Neural progenitor cell (in vitro differentiated cells): ENCODE measurements at regions not wholly inside any gene's neighbourhood (a gene's known extent, or its start where the extent isn't known, plus 50 kb on each side); places are given as distances from the start of the nearest gene placed in this dataset.

Source experiments
- DNase-seq: peaks from one replicate; pipeline ENCODE4 v3.0.0-alpha.2; 2016; ENCODE audit warnings: low spot score
- H2AFZ ChIP-seq: fragments of 200-600 bp; sonication (generic); replicated peaks from 2 replicates; pipeline ENCODE4 v1.6.1; 2016; ENCODE audit warnings: antibody characterized with exemption
- H3F3A ChIP-seq: fragments of 200-600 bp; sonication (generic); 2 replicates; pipeline ENCODE4 v1.6.1; 2016; ENCODE audit warnings: antibody characterized with exemption, low read depth
- H3K27ac ChIP-seq: fragments of 200-600 bp; sonication (generic); 2 replicates; pipeline ENCODE4 v1.5.1; 2016; ENCODE audit warnings: mild to moderate bottlenecking
- H3K27me3 ChIP-seq: fragments of 200-600 bp; sonication (generic); 2 replicates; pipeline ENCODE4 v1.6.1; 2016; ENCODE audit warnings: mild to moderate bottlenecking, moderate library complexity
- H3K36me3 ChIP-seq: fragments of 200-600 bp; sonication (generic); 2 replicates; pipeline ENCODE4 v1.5.1; 2016
- H3K4me1 ChIP-seq: fragments of 200-600 bp; sonication (generic); 2 replicates; pipeline ENCODE4 v1.6.1; 2016; ENCODE audit warnings: mixed run types
- H3K4me2 ChIP-seq: fragments of 200-600 bp; sonication (generic); 2 replicates; pipeline ENCODE4 v1.6.1; 2016
- H3K4me3 ChIP-seq: fragments of 200-600 bp; sonication (generic); 2 replicates; pipeline ENCODE4 v1.5.1; 2016
- H3K79me2 ChIP-seq: fragments of 200-600 bp; sonication (generic); 2 replicates; pipeline ENCODE4 v1.6.1; 2016; ENCODE audit warnings: low read depth
- H3K9ac ChIP-seq: fragments of 200-600 bp; sonication (generic); 2 replicates; pipeline ENCODE4 v1.6.1; 2016
- H3K9me3 ChIP-seq: fragments of 200-600 bp; sonication (generic); 2 replicates; pipeline ENCODE4 v1.5.1; 2016; ENCODE audit warnings: low read depth
- H4K20me1 ChIP-seq: fragments of 200-600 bp; sonication (generic); 2 replicates; pipeline ENCODE4 v1.6.1; 2016; ENCODE audit warnings: low read depth
- H3K27ac Mint-ChIP-seq: 3 replicates; pipeline ENCODE4 v1.8.0; 2021; ENCODE audit warnings: mixed read lengths
- H3K27me3 Mint-ChIP-seq: 2 replicates; pipeline ENCODE4 v1.8.0; 2022; ENCODE audit warnings: low read depth, mild to moderate bottlenecking, inconsistent platforms, moderate library complexity, mixed read lengths; ENCODE audit not compliant: insufficient read depth
- H3K36me3 Mint-ChIP-seq: 3 replicates; pipeline ENCODE4 v1.8.0; 2021; ENCODE audit warnings: mixed read lengths
- H3K4me1 Mint-ChIP-seq: 3 replicates; pipeline ENCODE4 v1.8.0; 2021; ENCODE audit warnings: mixed read lengths
- H3K4me3 Mint-ChIP-seq: 3 replicates; pipeline ENCODE4 v1.8.0; 2021; ENCODE audit warnings: mild to moderate bottlenecking, moderate library complexity, mixed read lengths
- H3K9me3 Mint-ChIP-seq: 3 replicates; pipeline ENCODE4 v1.8.0; 2020; ENCODE audit warnings: mixed read lengths
- EZH2 ChIP-seq: fragments of 200-600 bp; sonication (generic); IDR thresholded peaks from 2 replicates; pipeline ENCODE4 v1.6.1; 2017; ENCODE audit warnings: antibody characterized with exemption, mild to moderate bottlenecking, moderate library complexity
- EZH2phosphoT487 ChIP-seq: fragments of 200-600 bp; sonication (generic); IDR thresholded peaks from 2 replicates; pipeline ENCODE4 v1.6.1; 2017; ENCODE audit warnings: antibody characterized with exemption
- TF ChIP-seq, protein P1 (sequence below): fragments of 200-600 bp; sonication (generic); IDR thresholded peaks from 2 replicates; pipeline ENCODE4 v1.5.1; 2017; ENCODE audit warnings: antibody characterized with exemption, mild to moderate bottlenecking

DNA sequence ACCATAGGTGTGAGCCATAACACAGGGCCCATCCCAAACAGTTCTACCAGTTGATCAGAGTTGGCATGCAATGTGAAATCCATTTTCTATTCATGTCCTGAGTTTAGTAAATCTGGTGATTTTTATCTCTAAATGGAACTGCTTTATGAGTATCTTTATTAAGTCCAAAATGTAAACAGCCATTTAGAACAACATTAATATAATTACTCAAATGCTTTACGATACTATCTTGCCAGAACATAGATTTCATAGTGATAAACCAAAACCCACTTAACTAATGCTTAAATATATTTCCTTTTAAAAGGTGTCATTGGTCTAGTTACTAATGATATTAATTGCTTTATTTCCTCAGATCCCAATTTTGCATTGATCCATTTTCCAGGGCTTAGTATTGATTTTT is 80.7 kb downstream of the PLCE1 start:
- H2AFZ ChIP-seq, result no peak overlapping the region
- H3K36me3 ChIP-seq, result no peaks in the 10 kb centered on the region
- no peak overlapping the region for H3K27ac Mint-ChIP-seq
- no peaks in the 10 kb centered on the region for H3K27me3 ChIP-seq
- no peak overlapping the region for H3K4me2 ChIP-seq
- H3K36me3 Mint-ChIP-seq, result no peaks in the 10 kb centered on the region
- H3K4me3 ChIP-seq, result no peak overlapping the region
- H3K9me3 Mint-ChIP-seq, result no peaks in the 10 kb centered on the region
- no peaks in the 10 kb centered on the region for H4K20me1 ChIP-seq
- no peaks in the 10 kb centered on the region for H3K9me3 ChIP-seq
- H3K27me3 Mint-ChIP-seq, result no peaks in the 10 kb centered on the region
- H3K4me3 Mint-ChIP-seq, result no peak overlapping the region
- H3F3A ChIP-seq, result no peaks in the 10 kb centered on the region
- no peak overlapping the region for H3K27ac ChIP-seq
- no peak for TF ChIP-seq EZH2
- TF ChIP-seq, protein P1, sequence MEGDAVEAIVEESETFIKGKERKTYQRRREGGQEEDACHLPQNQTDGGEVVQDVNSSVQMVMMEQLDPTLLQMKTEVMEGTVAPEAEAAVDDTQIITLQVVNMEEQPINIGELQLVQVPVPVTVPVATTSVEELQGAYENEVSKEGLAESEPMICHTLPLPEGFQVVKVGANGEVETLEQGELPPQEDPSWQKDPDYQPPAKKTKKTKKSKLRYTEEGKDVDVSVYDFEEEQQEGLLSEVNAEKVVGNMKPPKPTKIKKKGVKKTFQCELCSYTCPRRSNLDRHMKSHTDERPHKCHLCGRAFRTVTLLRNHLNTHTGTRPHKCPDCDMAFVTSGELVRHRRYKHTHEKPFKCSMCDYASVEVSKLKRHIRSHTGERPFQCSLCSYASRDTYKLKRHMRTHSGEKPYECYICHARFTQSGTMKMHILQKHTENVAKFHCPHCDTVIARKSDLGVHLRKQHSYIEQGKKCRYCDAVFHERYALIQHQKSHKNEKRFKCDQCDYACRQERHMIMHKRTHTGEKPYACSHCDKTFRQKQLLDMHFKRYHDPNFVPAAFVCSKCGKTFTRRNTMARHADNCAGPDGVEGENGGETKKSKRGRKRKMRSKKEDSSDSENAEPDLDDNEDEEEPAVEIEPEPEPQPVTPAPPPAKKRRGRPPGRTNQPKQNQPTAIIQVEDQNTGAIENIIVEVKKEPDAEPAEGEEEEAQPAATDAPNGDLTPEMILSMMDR, result no peak
- no peak for TF ChIP-seq EZH2phosphoT487
- H3K4me1 ChIP-seq, result no peaks in the 10 kb centered on the region
- H3K4me1 Mint-ChIP-seq, result no peaks in the 10 kb centered on the region
- no peaks in the 10 kb centered on the region for H3K79me2 ChIP-seq
- H3K9ac ChIP-seq, result no peak overlapping the region
- no peak for DNase-seq

DNA sequence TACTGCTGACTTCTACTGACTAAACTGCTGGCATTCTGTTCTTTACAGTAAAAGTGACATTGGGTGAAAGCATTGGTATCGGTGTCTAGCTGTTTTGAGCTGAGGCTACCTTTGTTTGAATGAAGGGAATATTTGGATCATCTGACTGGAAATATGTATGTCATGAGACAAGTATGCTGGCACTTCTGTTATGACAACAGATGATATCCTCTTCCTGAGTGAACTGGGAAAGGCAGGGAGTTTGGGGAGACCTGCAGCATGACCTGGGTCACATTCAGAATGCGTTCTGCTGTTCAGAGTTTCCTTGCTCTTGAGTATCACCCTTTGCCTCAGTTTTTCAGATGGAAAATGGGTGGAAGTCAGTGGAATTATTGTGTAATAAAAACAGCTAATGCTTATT is 81.8 kb downstream of the PLCE1 start:
- no peak overlapping the region for H3K27ac Mint-ChIP-seq
- H4K20me1 ChIP-seq, result no peaks in the 10 kb centered on the region
- no peaks in the 10 kb centered on the region for H3F3A ChIP-seq
- peaks cover 4% of the 10 kb centered on the region for H3K9me3 Mint-ChIP-seq
- no peak overlapping the region for H3K4me2 ChIP-seq
- no peaks in the 10 kb centered on the region for H3K79me2 ChIP-seq
- H3K4me1 Mint-ChIP-seq, result no peaks in the 10 kb centered on the region
- TF ChIP-seq EZH2, result no peak
- no peak for TF ChIP-seq EZH2phosphoT487
- TF ChIP-seq, protein P1, result no peak
- H3K9ac ChIP-seq, result no peak overlapping the region
- no peak overlapping the region for H3K27ac ChIP-seq
- H3K4me3 Mint-ChIP-seq, result no peak overlapping the region
- no peak overlapping the region for H2AFZ ChIP-seq
- H3K27me3 Mint-ChIP-seq, result peaks cover 1% of the 10 kb centered on the region
- H3K27me3 ChIP-seq, result no peaks in the 10 kb centered on the region
- H3K4me1 ChIP-seq, result no peaks in the 10 kb centered on the region
- H3K4me3 ChIP-seq, result no peak overlapping the region
- H3K9me3 ChIP-seq, result no peaks in the 10 kb centered on the region
- no peaks in the 10 kb centered on the region for H3K36me3 ChIP-seq
- DNase-seq, result no peak
- no peaks in the 10 kb centered on the region for H3K36me3 Mint-ChIP-seq

DNA sequence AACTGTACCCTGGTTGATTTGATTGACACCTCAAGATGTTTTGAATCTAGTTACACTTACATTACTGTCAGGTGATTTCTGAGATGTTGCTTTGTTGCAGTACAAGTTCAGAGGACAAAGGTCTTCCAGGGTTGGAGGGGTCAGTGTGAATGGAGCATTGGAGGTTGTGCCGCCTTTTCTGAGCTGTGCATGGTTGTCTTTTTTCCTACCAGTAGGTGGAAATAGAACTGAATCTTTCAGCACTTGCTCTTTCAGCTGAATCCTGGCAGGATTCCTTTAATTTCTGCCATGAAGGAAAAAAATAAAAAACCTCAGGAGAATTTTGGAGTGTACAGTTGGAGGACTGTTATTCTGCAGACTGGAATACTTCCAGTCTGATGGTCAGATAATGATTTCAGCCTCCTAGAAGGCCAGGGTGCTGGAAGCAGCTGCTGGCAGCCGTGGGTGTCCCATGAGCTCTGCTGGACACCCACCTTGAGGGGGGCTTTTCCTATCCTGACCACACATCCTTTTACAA is 82.7 kb downstream of the PLCE1 start:
- peaks cover 2% of the 10 kb centered on the region for H3K36me3 Mint-ChIP-seq
- Histone ChIP-seq H3K27ac (no peak overlapping the region), H2AFZ (no peak overlapping the region), H3K36me3 (no peaks in the 10 kb centered on the region), H3K9me3 (no peaks in the 10 kb centered on the region), H4K20me1 (no peaks in the 10 kb centered on the region), H3K79me2 (no peaks in the 10 kb centered on the region), H3F3A (no peaks in the 10 kb centered on the region), H3K9ac (no peak overlapping the region), H3K27me3 (no peaks in the 10 kb centered on the region), H3K4me3 (no peak overlapping the region), H3K4me1 (no peaks in the 10 kb centered on the region), H3K4me2 (no peak overlapping the region)
- H3K4me1 Mint-ChIP-seq, result no peaks in the 10 kb centered on the region
- DNase-seq, result peak; percentile 24
- H3K27ac Mint-ChIP-seq, result no peak overlapping the region
- H3K27me3 Mint-ChIP-seq, result peaks cover 2% of the 10 kb centered on the region
- TF ChIP-seq, protein P1, result peak; percentile 48
- no peak for TF ChIP-seq EZH2
- no peak overlapping the region for H3K4me3 Mint-ChIP-seq
- H3K9me3 Mint-ChIP-seq, result peaks cover 8% of the 10 kb centered on the region

DNA sequence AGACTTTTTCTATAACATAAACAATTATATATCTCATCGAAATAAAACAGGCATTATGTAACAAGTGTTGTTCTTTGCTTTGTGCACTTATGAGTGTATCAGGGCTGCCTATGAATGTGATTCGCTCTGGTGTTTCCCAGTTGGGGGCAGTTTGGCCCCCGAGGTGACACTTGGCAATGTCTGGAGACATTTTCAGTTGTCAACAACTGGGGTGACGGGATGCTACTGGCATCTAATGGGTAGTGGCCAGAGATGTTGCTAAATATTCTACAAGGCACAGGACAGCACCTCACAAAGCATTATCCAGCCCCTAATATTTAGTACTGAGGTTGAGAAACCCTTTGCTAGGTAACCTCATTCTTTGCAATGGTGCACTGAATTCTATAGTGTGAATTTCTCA is 83.3 kb downstream of the PLCE1 start:
- TF ChIP-seq EZH2 (no peak), EZH2phosphoT487 (no peak)
- TF ChIP-seq, protein P1, result no peak
- no peak overlapping the region for H3K27ac Mint-ChIP-seq
- H3K36me3 ChIP-seq, result no peaks in the 10 kb centered on the region
- no peaks in the 10 kb centered on the region for H3K4me1 ChIP-seq
- no peaks in the 10 kb centered on the region for H3K79me2 ChIP-seq
- no peak overlapping the region for H3K27ac ChIP-seq
- H3K4me3 Mint-ChIP-seq, result no peak overlapping the region
- H3K9ac ChIP-seq, result no peak overlapping the region
- no peaks in the 10 kb centered on the region for H3K4me1 Mint-ChIP-seq
- H2AFZ ChIP-seq, result no peak overlapping the region
- H3K27me3 ChIP-seq, result no peaks in the 10 kb centered on the region
- no peaks in the 10 kb centered on the region for H3K9me3 ChIP-seq
- DNase-seq, result no peak
- H3K4me3 ChIP-seq, result no peak overlapping the region
- H3K4me2 ChIP-seq, result no peak overlapping the region
- no peaks in the 10 kb centered on the region for H3F3A ChIP-seq
- peaks cover 2% of the 10 kb centered on the region for H3K27me3 Mint-ChIP-seq
- no peaks in the 10 kb centered on the region for H4K20me1 ChIP-seq
- H3K9me3 Mint-ChIP-seq, result peaks cover 8% of the 10 kb centered on the region
- peaks cover 2% of the 10 kb centered on the region for H3K36me3 Mint-ChIP-seq
